ENCODE measurements at regions not wholly inside any gene's neighbourhood (a gene's known extent, or its start where the extent isn't known, plus 50 kb on each side); places are given as distances from the start of the nearest gene placed in this dataset.

DNA sequence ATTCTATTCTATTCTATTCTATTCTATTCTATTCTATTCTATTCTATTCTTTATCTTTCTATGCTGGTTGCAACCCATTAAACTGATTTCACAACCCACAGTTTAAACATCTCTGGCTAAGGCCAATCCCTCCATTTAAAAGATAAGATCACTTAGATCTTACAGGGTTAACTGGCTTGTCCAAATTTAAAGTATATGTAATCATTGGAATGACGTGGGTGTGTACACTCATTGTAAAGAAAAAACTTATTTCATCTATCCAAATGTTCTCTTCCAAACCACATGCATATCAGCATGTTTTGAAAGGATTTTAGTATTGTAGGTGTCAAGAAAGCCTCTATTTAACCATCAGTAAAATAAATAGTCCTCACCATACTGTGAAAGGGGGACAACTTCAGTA lies 299.6 kb upstream of the RUNX1 start:
- no peak overlapping the region for H3K27ac ChIP-seq (ENCODE audit: low read length)
- H3K36me3 ChIP-seq (ENCODE audit: insufficient read depth, low read length) = no peaks in the 10 kb centered on the region
- no peaks in the 10 kb centered on the region for H4K20me1 ChIP-seq (ENCODE audit: insufficient read depth, low read depth, low read length)
- no peak overlapping the region for H3K4me3 ChIP-seq (ENCODE audit: low read length)
- no peak for DNase-seq
- no peaks in the 10 kb centered on the region for H3K4me1 ChIP-seq (ENCODE audit: low read length)
- H2AFZ ChIP-seq (ENCODE audit: low read length) = no peak overlapping the region
- no peak overlapping the region for H3K9ac ChIP-seq (ENCODE audit: low read length)
- no peaks in the 10 kb centered on the region for H3K79me2 ChIP-seq (ENCODE audit: low read length)
- no peak overlapping the region for H3K4me2 ChIP-seq (ENCODE audit: low read depth, low read length, poor library complexity, severe bottlenecking)
- no peaks in the 10 kb centered on the region for H3K27me3 ChIP-seq (ENCODE audit: low read length)
- H3K9me3 ChIP-seq (ENCODE audit: low read length) = no peaks in the 10 kb centered on the region
- H3K9me2 ChIP-seq (replicated peaks; ENCODE audit: insufficient read depth, low read length) = no peaks in the 10 kb centered on the region

GRCh38 chr21:35346697-35347096 lies 297.6 kb upstream of the RUNX1 start:
- Histone ChIP-seq H3K9ac (ENCODE audit: low read length) (no peak overlapping the region), H3K4me1 (ENCODE audit: low read length) (peaks cover 10% of the 10 kb centered on the region), H3K9me2 (replicated peaks; ENCODE audit: insufficient read depth, low read length) (no peaks in the 10 kb centered on the region), H3K4me2 (ENCODE audit: low read depth, low read length, poor library complexity, severe bottlenecking) (no peak overlapping the region), H3K27ac (ENCODE audit: low read length) (no peak overlapping the region), H2AFZ (ENCODE audit: low read length) (no peak overlapping the region), H3K36me3 (ENCODE audit: insufficient read depth, low read length) (no peaks in the 10 kb centered on the region), H3K4me3 (ENCODE audit: low read length) (no peak overlapping the region), H3K27me3 (ENCODE audit: low read length) (no peaks in the 10 kb centered on the region), H4K20me1 (ENCODE audit: insufficient read depth, low read depth, low read length) (no peaks in the 10 kb centered on the region), H3K79me2 (ENCODE audit: low read length) (no peaks in the 10 kb centered on the region), H3K9me3 (ENCODE audit: low read length) (no peaks in the 10 kb centered on the region)
- DNase-seq = no peak

GRCh38 chr21:35345954-35346353 lies 296.9 kb upstream of the RUNX1 start:
- H3K4me3 ChIP-seq (ENCODE audit: low read length) = no peak overlapping the region
- H3K79me2 ChIP-seq (ENCODE audit: low read length) = no peaks in the 10 kb centered on the region
- H3K4me2 ChIP-seq (ENCODE audit: low read depth, low read length, poor library complexity, severe bottlenecking) = no peak overlapping the region
- no peak overlapping the region for H3K27ac ChIP-seq (ENCODE audit: low read length)
- DNase-seq = no peak
- no peaks in the 10 kb centered on the region for H3K36me3 ChIP-seq (ENCODE audit: insufficient read depth, low read length)
- no peaks in the 10 kb centered on the region for H3K9me3 ChIP-seq (ENCODE audit: low read length)
- H3K9ac ChIP-seq (ENCODE audit: low read length) = no peak overlapping the region
- no peaks in the 10 kb centered on the region for H3K9me2 ChIP-seq (replicated peaks; ENCODE audit: insufficient read depth, low read length)
- H3K4me1 ChIP-seq (ENCODE audit: low read length) = peaks cover 10% of the 10 kb centered on the region
- no peaks in the 10 kb centered on the region for H3K27me3 ChIP-seq (ENCODE audit: low read length)
- H4K20me1 ChIP-seq (ENCODE audit: insufficient read depth, low read depth, low read length) = no peaks in the 10 kb centered on the region
- H2AFZ ChIP-seq (ENCODE audit: low read length) = no peak overlapping the region

DNA sequence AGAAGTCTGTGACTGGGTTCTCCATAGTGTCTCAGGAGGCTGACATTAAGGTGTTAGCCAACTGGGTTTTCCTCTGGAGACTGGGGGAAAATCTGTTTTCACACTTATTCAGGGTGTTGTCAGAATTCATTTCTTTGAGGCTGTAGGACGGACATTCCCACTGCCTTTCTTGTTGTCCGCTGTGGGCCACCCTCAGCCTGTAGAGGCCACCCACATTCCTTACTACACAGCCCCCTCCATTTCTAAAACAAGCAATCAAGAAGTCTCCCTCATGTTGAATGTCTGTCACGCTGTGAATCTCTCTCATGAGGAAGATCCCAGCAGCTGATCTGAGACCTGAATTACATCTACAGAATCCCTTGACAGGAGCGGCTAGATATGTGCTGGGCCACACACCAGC lies 295.5 kb upstream of the RUNX1 start:
- Histone ChIP-seq H3K36me3 (ENCODE audit: insufficient read depth, low read length) (no peaks in the 10 kb centered on the region), H3K4me2 (ENCODE audit: low read depth, low read length, poor library complexity, severe bottlenecking) (no peak overlapping the region), H3K9ac (ENCODE audit: low read length) (no peak overlapping the region), H3K27me3 (ENCODE audit: low read length) (no peaks in the 10 kb centered on the region), H3K79me2 (ENCODE audit: low read length) (no peaks in the 10 kb centered on the region), H3K27ac (ENCODE audit: low read length) (no peak overlapping the region), H3K4me1 (ENCODE audit: low read length) (peaks cover 10% of the 10 kb centered on the region), H2AFZ (ENCODE audit: low read length) (no peak overlapping the region), H4K20me1 (ENCODE audit: insufficient read depth, low read depth, low read length) (no peaks in the 10 kb centered on the region), H3K9me2 (replicated peaks; ENCODE audit: insufficient read depth, low read length) (no peaks in the 10 kb centered on the region), H3K4me3 (ENCODE audit: low read length) (no peak overlapping the region), H3K9me3 (ENCODE audit: low read length) (no peaks in the 10 kb centered on the region)
- DNase-seq = no peak

DNA sequence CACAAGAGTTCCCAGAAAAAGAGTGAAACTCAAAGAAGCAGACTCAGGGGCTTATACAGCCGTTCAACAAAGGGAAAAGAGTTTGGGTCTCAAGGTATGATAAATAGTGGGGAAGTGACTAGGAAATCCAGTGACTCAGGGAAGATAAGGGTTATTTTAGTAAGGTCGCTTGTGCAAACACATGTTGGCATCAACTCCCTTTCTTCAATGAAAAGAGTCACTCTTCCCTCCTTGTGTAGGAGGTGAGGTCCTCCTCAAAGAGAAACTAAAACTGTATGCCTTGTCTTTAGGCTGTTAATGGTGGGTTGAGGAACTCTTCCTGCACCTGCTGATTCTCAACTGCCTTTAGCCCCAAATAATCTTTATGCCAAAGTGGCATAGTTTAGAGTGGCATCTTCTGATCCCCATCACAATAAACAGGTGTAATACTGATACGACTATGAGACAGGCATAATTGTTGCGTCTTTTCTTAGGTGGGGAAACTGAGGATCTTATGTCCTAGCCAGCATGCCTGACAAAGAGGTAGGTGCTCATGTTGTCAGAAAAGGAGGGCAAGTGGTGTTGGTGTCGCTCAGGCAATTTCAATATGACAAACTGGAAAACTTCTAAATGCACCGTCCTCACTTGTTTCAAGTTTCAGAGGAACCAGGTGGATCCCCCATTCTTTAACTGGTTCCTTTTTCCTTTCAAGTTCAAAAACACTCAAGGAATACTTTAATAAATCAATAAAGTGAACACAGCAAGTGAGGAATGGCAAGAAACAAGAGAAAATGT lies 294.1 kb upstream of the RUNX1 start:
- no peak for DNase-seq
- Histone ChIP-seq H4K20me1 (ENCODE audit: insufficient read depth, low read depth, low read length) (no peaks in the 10 kb centered on the region), H3K36me3 (ENCODE audit: insufficient read depth, low read length) (no peaks in the 10 kb centered on the region), H3K27ac (ENCODE audit: low read length) (no peak overlapping the region), H3K27me3 (ENCODE audit: low read length) (no peaks in the 10 kb centered on the region), H3K4me3 (ENCODE audit: low read length) (no peak overlapping the region), H3K9me3 (ENCODE audit: low read length) (no peaks in the 10 kb centered on the region), H3K79me2 (ENCODE audit: low read length) (no peaks in the 10 kb centered on the region), H3K9me2 (replicated peaks; ENCODE audit: insufficient read depth, low read length) (no peaks in the 10 kb centered on the region), H3K4me2 (ENCODE audit: low read depth, low read length, poor library complexity, severe bottlenecking) (peak overlapping the region; percentile 22), H2AFZ (ENCODE audit: low read length) (no peak overlapping the region), H3K9ac (ENCODE audit: low read length) (no peak overlapping the region), H3K4me1 (ENCODE audit: low read length) (peaks cover 10% of the 10 kb centered on the region)

DNA sequence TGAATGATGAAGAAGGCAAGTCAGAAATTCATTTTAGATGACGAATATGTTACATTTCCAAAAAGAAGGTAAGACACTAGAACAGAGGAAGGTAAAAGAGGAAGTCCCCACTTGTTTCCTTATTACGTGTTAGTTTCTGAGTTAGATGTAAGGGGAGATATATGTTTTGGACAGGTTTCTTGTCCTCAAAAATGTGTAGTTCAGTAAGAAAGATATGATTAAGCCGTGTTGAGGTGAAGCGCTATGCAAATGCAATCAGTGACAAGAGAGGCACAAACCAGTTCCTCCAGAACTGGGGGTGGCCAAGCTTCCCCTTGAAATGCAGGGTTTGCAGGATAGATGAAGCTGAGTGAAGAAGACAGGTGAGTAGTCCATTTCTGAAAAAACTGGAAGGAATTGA lies 293.3 kb upstream of the RUNX1 start:
- Histone ChIP-seq H2AFZ (ENCODE audit: low read length) (no peak overlapping the region), H3K79me2 (ENCODE audit: low read length) (no peaks in the 10 kb centered on the region), H3K27me3 (ENCODE audit: low read length) (no peaks in the 10 kb centered on the region), H3K4me2 (ENCODE audit: low read depth, low read length, poor library complexity, severe bottlenecking) (peak overlapping the region; percentile 22), H3K36me3 (ENCODE audit: insufficient read depth, low read length) (no peaks in the 10 kb centered on the region), H3K27ac (ENCODE audit: low read length) (no peak overlapping the region), H3K4me1 (ENCODE audit: low read length) (peaks cover 10% of the 10 kb centered on the region), H3K4me3 (ENCODE audit: low read length) (no peak overlapping the region), H3K9ac (ENCODE audit: low read length) (no peak overlapping the region), H4K20me1 (ENCODE audit: insufficient read depth, low read depth, low read length) (no peaks in the 10 kb centered on the region), H3K9me3 (ENCODE audit: low read length) (no peaks in the 10 kb centered on the region), H3K9me2 (replicated peaks; ENCODE audit: insufficient read depth, low read length) (no peaks in the 10 kb centered on the region)
- DNase-seq = peak; percentile 47

- Histone ChIP-seq H4K20me1 (ENCODE audit: insufficient read depth, low read depth, low read length) (no peaks in the 10 kb centered on the region), H3K27ac (ENCODE audit: low read length) (no peak overlapping the region), H3K36me3 (ENCODE audit: insufficient read depth, low read length) (no peaks in the 10 kb centered on the region), H3K27me3 (ENCODE audit: low read length) (no peaks in the 10 kb centered on the region), H3K9me2 (replicated peaks; ENCODE audit: insufficient read depth, low read length) (no peaks in the 10 kb centered on the region), H3K9ac (ENCODE audit: low read length) (no peak overlapping the region), H2AFZ (ENCODE audit: low read length) (no peak overlapping the region), H3K4me3 (ENCODE audit: low read length) (no peak overlapping the region), H3K79me2 (ENCODE audit: low read length) (no peaks in the 10 kb centered on the region), H3K4me1 (ENCODE audit: low read length) (peaks cover 10% of the 10 kb centered on the region), H3K4me2 (ENCODE audit: low read depth, low read length, poor library complexity, severe bottlenecking) (no peak overlapping the region), H3K9me3 (ENCODE audit: low read length) (no peaks in the 10 kb centered on the region)
- DNase-seq = no peak
These were observed 291.2 kb upstream of the RUNX1 start for GRCh38 chr21:35340273-35340672.

- Histone ChIP-seq H4K20me1 (ENCODE audit: insufficient read depth, low read depth, low read length) (no peaks in the 10 kb centered on the region), H3K36me3 (ENCODE audit: insufficient read depth, low read length) (no peaks in the 10 kb centered on the region), H3K9me3 (ENCODE audit: low read length) (no peaks in the 10 kb centered on the region), H3K4me3 (ENCODE audit: low read length) (no peak overlapping the region), H3K27me3 (ENCODE audit: low read length) (no peaks in the 10 kb centered on the region), H3K79me2 (ENCODE audit: low read length) (no peaks in the 10 kb centered on the region), H3K9me2 (replicated peaks; ENCODE audit: insufficient read depth, low read length) (no peaks in the 10 kb centered on the region), H3K4me2 (ENCODE audit: low read depth, low read length, poor library complexity, severe bottlenecking) (no peak overlapping the region), H3K9ac (ENCODE audit: low read length) (no peak overlapping the region), H3K27ac (ENCODE audit: low read length) (no peak overlapping the region), H2AFZ (ENCODE audit: low read length) (no peak overlapping the region), H3K4me1 (ENCODE audit: low read length) (peaks cover 10% of the 10 kb centered on the region)
- DNase-seq = no peak
These were observed 290.0 kb upstream of the RUNX1 start for GRCh38 chr21:35338881-35339632.
